Uterus (tissue), 2 donors: ENCODE measurements at regions not wholly inside any gene's neighbourhood (a gene's known extent, or its start where the extent isn't known, plus 50 kb on each side); places are given as distances from the start of the nearest gene placed in this dataset.

Experiments used
- POLR2A ChIP-seq, 2 donors: fragments of 450-650 bp; IDR thresholded peaks; one replicate each; pipeline ENCODE4 v1.6.1; 2016; ENCODE audit warnings: antibody characterized with exemption in 2 of 2, mild to moderate bottlenecking in 1 of 2, moderate library complexity in 1 of 2
- TF ChIP-seq, protein P1 (sequence below), 4 experiments: fragments of 200-600 bp in 2 of 4; fragments of 450-650 bp in 2 of 4; sonication (generic) in 2 of 4; IDR thresholded peaks; one replicate each; pipeline ENCODE4 v1.5.1; 2016 to 2019; ENCODE audit warnings: antibody characterized with exemption in 4 of 4, mild to moderate bottlenecking in 2 of 4, moderate library complexity in 1 of 4

DNA sequence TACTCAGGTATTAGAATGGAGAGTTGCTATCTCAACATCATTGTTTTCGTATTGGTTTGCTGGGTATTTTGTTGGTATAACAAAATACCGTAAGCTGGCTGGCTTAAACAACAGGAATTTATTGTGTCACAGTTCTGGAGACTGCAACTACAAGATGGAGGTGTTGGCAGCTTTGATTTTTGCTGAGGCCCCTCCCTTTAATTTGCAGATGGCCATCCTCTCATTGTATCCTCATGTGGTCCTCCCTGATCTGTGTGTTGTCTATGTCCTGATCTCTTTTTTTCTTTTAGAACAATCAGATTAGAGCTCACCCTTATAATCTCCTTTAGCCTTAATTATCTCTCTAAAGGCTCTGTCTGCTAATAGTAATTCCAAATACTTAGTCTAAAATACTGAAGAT is 299.8 kb upstream of the GOLIM4 start:
- TF ChIP-seq, protein P1, sequence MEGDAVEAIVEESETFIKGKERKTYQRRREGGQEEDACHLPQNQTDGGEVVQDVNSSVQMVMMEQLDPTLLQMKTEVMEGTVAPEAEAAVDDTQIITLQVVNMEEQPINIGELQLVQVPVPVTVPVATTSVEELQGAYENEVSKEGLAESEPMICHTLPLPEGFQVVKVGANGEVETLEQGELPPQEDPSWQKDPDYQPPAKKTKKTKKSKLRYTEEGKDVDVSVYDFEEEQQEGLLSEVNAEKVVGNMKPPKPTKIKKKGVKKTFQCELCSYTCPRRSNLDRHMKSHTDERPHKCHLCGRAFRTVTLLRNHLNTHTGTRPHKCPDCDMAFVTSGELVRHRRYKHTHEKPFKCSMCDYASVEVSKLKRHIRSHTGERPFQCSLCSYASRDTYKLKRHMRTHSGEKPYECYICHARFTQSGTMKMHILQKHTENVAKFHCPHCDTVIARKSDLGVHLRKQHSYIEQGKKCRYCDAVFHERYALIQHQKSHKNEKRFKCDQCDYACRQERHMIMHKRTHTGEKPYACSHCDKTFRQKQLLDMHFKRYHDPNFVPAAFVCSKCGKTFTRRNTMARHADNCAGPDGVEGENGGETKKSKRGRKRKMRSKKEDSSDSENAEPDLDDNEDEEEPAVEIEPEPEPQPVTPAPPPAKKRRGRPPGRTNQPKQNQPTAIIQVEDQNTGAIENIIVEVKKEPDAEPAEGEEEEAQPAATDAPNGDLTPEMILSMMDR (IDR thresholded peaks at IDR 0.05) = no peak
- TF ChIP-seq POLR2A (IDR thresholded peaks at IDR 0.05) = no peak
